Brain microvascular endothelial cell (primary cell): ENCODE measurements at regions not wholly inside any gene's neighbourhood (a gene's known extent, or its start where the extent isn't known, plus 50 kb on each side); places are given as distances from the start of the nearest gene placed in this dataset.

Source experiments
- DNase-seq: peaks from one replicate; pipeline ENCODE4 v3.0.0-alpha.2; 2020
- H3K27ac ChIP-seq: fragments of 250-450 bp; sonication (Bioruptor Pico); 2 replicates; pipeline ENCODE4 v1.5.1; 2020; ENCODE audit warnings: mild to moderate bottlenecking, moderate library complexity
- H3K27me3 ChIP-seq: fragments of 250-450 bp; sonication (Bioruptor Pico); replicated peaks from 2 replicates; pipeline ENCODE4 v1.5.1; 2020; ENCODE audit warnings: mild to moderate bottlenecking
- H3K36me3 ChIP-seq: fragments of 250-450 bp; sonication (Bioruptor Pico); replicated peaks from 2 replicates; pipeline ENCODE4 v1.5.1; 2020; ENCODE audit warnings: mild to moderate bottlenecking
- H3K4me3 ChIP-seq: 2 replicates; pipeline ENCODE4 v1.5.1; 2011; ENCODE audit warnings: low read depth, mild to moderate bottlenecking, control low read depth, low read length, moderate library complexity
- CTCF ChIP-seq: IDR thresholded peaks from 2 replicates; pipeline ENCODE4 v1.5.1; 2011; ENCODE audit warnings: low read depth, mild to moderate bottlenecking, moderate library complexity, low read length, control low read depth, inconsistent platforms; ENCODE audit errors: missing control alignments
- in situ Hi-C: cut with HindIII; loops from 2 replicates; pipeline ENCODE4 v1.10.0; 2017; ENCODE audit warnings: low sequenced_read_pairs, low pct_ligation_motif_present

GRCh38 chr1:69436151-69436550 is 131.6 kb upstream of the LRRC7 start:
- Histone ChIP-seq H3K27me3 (no peaks in the 10 kb centered on the region), H3K36me3 (no peaks in the 10 kb centered on the region), H3K27ac (no peak overlapping the region), H3K4me3 (no peak overlapping the region)
- in situ Hi-C loops = no loop called here
- DNase-seq = no peak
- no peak for TF ChIP-seq CTCF

- Histone ChIP-seq H3K36me3 (no peaks in the 10 kb centered on the region), H3K4me3 (no peak overlapping the region), H3K27me3 (no peaks in the 10 kb centered on the region), H3K27ac (no peak overlapping the region)
- DNase-seq = no peak
- in situ Hi-C loops = no loop called here
- TF ChIP-seq CTCF = no peak
Measured at GRCh38 chr1:69438056-69438795, 129.5 kb upstream of the LRRC7 start.

DNA sequence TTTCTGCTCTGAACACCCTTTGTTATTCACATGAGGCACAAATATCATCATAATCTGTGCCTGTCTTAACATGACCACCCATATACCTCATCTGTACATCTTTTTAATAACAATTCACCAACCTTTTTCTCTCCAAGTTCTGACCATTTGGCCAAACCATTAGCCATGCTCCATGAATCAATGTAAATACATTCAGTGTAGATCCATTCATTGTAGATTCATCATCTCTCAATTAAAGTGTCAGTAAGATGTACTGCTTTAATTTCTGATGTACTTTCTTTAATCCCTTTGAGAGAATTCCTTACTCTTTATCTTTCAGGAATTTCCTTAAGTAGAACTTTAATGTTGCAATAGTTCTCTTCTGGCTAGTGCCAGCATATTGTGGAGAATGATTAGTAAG is 126.2 kb upstream of the LRRC7 start:
- Histone ChIP-seq H3K36me3 (no peaks in the 10 kb centered on the region), H3K4me3 (no peak overlapping the region), H3K27me3 (no peaks in the 10 kb centered on the region), H3K27ac (no peak overlapping the region)
- in situ Hi-C loops = no loop called here
- no peak for DNase-seq
- no peak for TF ChIP-seq CTCF

- Histone ChIP-seq H3K36me3 (no peaks in the 10 kb centered on the region), H3K27ac (no peak overlapping the region), H3K27me3 (no peaks in the 10 kb centered on the region), H3K4me3 (no peak overlapping the region)
- in situ Hi-C loops = no loop called here
- TF ChIP-seq CTCF = no peak
- no peak for DNase-seq
Measured at GRCh38 chr1:69451196-69451595, 116.5 kb upstream of the LRRC7 start.

DNA sequence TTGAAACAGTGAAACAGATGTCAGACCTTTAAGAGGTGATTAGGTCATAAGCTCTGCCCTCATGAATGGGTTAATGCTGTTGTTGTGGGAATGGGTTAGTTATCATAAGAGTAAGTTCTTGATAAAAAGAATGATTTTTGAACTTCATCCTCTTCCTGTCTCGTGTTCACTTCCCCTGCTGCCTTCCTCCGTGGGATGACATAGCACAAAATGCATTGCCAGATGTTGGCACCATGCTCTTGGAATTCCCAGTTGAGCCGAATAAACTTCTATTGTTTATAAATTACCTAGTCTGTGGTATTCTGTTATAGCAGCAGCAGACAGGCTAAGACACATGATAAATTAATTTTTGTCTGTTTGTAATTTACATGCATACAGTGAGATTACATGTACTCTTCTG is 112.0 kb upstream of the LRRC7 start:
- Histone ChIP-seq H3K36me3 (no peaks in the 10 kb centered on the region), H3K27ac (no peak overlapping the region), H3K4me3 (no peak overlapping the region), H3K27me3 (no peaks in the 10 kb centered on the region)
- in situ Hi-C loops = no loop called here
- no peak for TF ChIP-seq CTCF
- DNase-seq = no peak

GRCh38 chr1:69459244-69459643 is 108.5 kb upstream of the LRRC7 start:
- H3K36me3 ChIP-seq = no peaks in the 10 kb centered on the region
- no peak overlapping the region for H3K4me3 ChIP-seq
- no peaks in the 10 kb centered on the region for H3K27me3 ChIP-seq
- no peak for DNase-seq
- in situ Hi-C loops = no loop called here
- H3K27ac ChIP-seq = no peak overlapping the region
- TF ChIP-seq CTCF = no peak
